Endothelial cell of umbilical vein (primary cell): ENCODE measurements at regions not wholly inside any gene's neighbourhood (a gene's known extent, or its start where the extent isn't known, plus 50 kb on each side); places are given as distances from the start of the nearest gene placed in this dataset.

ENCODE experiments used
- MAX ChIP-seq: IDR thresholded peaks from 2 replicates; pipeline ENCODE4 v1.6.1; 2011; ENCODE audit not compliant: insufficient read depth, insufficient read length
- POLR2A ChIP-seq: IDR thresholded peaks from 2 replicates; pipeline ENCODE4 v1.6.1; 2012; ENCODE audit warnings: low read depth, mild to moderate bottlenecking, control low read depth, low read length
- POLR2AphosphoS5 ChIP-seq: IDR thresholded peaks from 2 replicates; pipeline ENCODE4 v1.6.1; 2012; ENCODE audit warnings: low read depth, mild to moderate bottlenecking, control low read depth, low read length, moderate library complexity; ENCODE audit not compliant: insufficient read depth
- TF ChIP-seq, protein P1 (sequence below), 2 donors: IDR thresholded peaks; 1 replicate in 1 of 2; 2 replicates in 1 of 2; pipeline ENCODE4 v1.5.1; 2011; ENCODE audit warnings: low read length in 2 of 2, mild to moderate bottlenecking in 2 of 2, moderate library complexity in 2 of 2, control low read depth in 1 of 2, inconsistent platforms in 1 of 2, low read depth in 1 of 2; ENCODE audit not compliant: insufficient read depth in 1 of 2; ENCODE audit errors: extremely low read depth in 1 of 2

GRCh38 chr15:95168951-95169431 lies 937.6 kb downstream of the MCTP2 start:
- TF ChIP-seq POLR2A (no peak), POLR2AphosphoS5 (no peak), MAX (no peak)
- TF ChIP-seq, protein P1, sequence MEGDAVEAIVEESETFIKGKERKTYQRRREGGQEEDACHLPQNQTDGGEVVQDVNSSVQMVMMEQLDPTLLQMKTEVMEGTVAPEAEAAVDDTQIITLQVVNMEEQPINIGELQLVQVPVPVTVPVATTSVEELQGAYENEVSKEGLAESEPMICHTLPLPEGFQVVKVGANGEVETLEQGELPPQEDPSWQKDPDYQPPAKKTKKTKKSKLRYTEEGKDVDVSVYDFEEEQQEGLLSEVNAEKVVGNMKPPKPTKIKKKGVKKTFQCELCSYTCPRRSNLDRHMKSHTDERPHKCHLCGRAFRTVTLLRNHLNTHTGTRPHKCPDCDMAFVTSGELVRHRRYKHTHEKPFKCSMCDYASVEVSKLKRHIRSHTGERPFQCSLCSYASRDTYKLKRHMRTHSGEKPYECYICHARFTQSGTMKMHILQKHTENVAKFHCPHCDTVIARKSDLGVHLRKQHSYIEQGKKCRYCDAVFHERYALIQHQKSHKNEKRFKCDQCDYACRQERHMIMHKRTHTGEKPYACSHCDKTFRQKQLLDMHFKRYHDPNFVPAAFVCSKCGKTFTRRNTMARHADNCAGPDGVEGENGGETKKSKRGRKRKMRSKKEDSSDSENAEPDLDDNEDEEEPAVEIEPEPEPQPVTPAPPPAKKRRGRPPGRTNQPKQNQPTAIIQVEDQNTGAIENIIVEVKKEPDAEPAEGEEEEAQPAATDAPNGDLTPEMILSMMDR (IDR thresholded peaks at IDR 0.05; ENCODE audit: extremely low read depth in 1 of 2, insufficient read depth in 1 of 2, low read depth in 1 of 2, low read length in 2 of 2), result no peak
